LHCN-M2 (cell line): ENCODE measurements at regions not wholly inside any gene's neighbourhood (a gene's known extent, or its start where the extent isn't known, plus 50 kb on each side); places are given as distances from the start of the nearest gene placed in this dataset.

Experiments used
- DNase-seq: peaks from one replicate; pipeline ENCODE4 v3.0.0-alpha.2; 2012; ENCODE audit warnings: low read depth

DNA sequence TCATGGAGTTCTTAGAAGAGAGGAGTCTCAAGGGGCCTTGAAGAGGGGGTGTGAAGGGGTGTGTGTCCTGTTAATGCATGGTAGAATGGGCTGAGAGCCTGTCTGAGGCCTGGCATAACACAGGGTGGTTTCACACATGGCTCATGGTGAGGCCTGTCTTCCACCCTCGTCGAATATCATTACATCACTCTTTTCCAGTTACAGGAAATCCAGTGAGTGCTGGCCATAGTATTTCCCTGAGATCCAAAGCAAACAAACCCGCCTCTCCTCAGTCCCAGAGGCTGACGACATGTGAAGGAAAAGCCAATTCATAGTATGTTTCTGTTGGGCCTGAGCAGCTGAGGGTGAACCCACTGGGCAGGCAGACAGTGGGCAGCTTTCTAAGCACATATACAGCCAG, 159.4 kb upstream of the NR3C1 start:
- DNase-seq, result peak; percentile 58

GRCh38 chr5:143561219-143561618, 157.7 kb upstream of the NR3C1 start:
- no peak for DNase-seq

GRCh38 chr5:143560378-143560777, 156.9 kb upstream of the NR3C1 start:
- DNase-seq, result no peak

DNA sequence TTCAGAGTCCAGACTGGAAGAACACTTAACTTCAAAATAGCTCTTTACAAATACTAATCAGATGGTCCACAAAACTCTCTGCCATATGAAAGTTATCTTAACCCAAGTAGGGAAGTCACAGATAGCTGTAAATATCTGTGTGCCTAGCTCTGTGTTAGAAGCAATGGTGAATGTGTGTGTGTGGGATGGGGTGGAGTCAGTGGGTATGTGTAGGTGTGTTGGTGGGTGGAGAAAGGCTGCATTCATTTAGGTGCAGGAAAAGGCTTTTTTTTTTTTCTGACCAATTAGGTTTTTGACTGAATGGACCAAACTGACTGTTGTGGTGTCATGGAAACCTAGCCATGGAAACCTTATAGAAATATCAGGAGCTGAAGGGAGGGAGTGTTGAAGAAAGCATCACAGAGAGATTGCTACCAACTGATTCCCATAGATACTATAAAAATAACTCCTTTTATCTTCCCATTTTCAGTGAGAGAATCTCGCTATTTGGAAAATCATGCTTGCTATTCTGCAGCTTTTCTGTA, 156.2 kb upstream of the NR3C1 start:
- DNase-seq, result no peak

DNA sequence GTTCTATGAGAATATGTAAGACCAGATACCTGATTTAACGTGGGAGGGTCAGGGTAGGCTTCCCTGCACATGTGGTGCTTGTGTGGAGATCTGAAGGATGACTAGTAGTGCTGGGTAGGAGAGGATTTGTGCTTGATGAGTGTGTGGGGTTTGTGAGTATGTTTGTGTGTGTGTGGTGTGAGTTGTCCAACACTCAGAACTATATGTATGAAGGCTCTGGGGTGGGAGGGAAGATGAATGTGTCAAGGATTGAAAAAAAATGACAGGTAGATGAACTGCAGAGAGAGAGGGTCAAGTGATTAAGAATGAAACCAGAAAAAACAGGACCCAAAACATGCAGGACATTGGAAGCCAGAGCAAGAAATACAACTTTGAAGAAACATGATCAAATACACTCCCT, 154.6 kb upstream of the NR3C1 start:
- DNase-seq, result no peak

GRCh38 chr5:143557061-143557818, 153.8 kb upstream of the NR3C1 start:
- DNase-seq, result peak; percentile 53

- DNase-seq, result no peak
Observed at GRCh38 chr5:143554918-143555477, 151.5 kb upstream of the NR3C1 start.

- DNase-seq, result peak; percentile 96
Observed at GRCh38 chr5:143554187-143554717, 150.8 kb upstream of the NR3C1 start.

- no peak for DNase-seq
Observed at GRCh38 chr5:143552680-143553079, 149.2 kb upstream of the NR3C1 start.

- no peak for DNase-seq
Observed at GRCh38 chr5:143551820-143552251, 148.3 kb upstream of the NR3C1 start.

GRCh38 chr5:143550986-143551630, 147.6 kb upstream of the NR3C1 start:
- DNase-seq, result no peak

DNA sequence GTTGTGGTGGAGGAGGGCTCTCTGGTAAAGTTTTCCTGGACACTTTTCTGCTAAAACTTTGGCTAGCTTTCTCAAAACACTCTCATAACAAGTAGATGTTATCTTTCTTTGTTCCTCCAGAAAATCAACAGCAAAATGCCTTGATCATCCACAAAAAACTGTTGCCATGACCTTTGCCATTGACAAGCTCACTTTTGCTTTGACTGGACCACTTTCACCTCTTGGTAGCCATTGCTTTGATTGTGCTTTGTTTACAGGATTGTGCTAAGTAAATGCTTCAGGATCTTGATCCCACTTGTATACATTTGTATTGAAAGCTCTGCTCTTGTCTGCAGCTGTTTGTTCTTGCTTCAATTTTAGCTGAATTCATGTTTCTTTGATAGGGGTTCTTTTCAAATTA, 143.9 kb upstream of the NR3C1 start:
- DNase-seq, result no peak

DNA sequence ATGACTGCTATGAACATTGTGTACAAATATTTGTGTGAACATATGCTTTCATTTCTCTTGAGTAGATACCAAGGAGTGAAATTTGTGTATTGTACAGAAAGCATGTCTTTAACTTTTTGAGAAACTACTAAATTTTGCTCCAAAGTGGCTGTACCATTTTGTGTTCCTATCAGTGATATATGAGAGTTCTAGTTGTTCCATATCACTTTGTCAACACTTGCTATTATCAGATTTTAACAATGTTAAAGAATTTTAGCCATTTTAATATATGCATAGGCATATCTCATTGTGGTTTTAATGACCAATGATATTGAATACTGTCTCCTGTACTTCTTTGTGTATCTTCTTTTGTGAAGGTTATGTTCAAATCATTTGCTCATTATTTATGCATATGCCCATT, 142.9 kb upstream of the NR3C1 start:
- no peak for DNase-seq

DNA sequence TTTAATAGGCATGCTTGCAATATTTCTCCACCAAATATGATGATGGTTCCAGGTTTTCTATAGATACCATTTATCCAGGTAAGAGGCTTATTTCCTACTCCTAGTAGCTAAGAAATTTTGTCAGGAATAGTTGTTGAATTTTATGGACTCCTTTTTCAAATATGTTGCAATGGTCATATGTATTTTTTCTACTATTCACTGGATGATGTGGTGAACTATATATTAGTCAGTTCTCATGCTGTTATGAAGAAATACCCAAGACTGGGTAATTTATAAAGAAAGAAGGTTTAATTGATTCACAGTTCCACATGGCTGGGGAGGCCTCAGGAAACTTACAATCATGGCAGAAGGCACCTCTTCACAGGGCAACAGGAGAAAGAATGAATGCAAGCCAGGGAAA, 141.1 kb upstream of the NR3C1 start:
- no peak for DNase-seq

DNA sequence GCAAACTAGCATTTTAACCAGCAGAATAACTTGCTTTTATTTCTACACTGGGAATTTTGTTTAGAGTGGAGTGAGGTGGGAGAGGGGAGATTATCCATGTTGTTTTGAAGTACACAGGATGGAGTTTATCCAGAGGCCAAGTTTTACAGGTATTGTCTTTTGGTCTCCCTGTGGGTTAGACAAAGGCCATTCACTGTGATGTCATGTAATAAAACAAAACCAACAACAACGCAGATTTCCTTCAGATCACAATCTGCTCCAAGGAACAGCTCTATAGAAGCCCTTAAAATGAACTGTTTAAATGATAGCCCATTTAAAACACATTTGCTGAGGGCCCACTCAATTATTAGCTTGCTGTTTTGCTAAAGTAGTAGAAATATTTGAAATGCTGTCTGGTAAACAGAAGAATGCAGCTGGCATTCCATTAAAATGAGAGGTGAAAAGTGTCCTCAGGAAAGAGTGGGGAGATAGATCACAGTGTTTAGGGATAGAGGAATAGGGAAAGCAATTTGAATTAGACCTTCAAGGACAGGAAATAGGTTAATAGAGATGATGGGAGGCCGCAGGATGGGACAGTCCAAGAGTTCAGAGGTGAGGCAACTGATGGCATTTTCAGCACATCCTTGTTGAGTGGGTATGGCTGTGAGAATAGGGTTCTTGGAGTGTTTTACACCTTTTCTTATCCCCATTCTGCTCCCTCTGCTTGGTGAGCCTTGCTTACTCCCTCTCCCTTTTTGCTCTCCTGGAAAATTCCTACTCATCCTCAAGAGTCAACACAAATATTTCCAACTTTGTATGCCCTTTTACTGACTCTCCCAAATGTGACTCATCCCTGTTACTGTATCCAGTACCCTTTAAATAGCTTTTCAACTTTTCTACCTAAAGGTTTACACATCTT, 140.1 kb upstream of the NR3C1 start:
- DNase-seq, result peak; percentile 71

- no peak for DNase-seq
Observed at GRCh38 chr5:143542798-143543144, 139.3 kb upstream of the NR3C1 start.

DNA sequence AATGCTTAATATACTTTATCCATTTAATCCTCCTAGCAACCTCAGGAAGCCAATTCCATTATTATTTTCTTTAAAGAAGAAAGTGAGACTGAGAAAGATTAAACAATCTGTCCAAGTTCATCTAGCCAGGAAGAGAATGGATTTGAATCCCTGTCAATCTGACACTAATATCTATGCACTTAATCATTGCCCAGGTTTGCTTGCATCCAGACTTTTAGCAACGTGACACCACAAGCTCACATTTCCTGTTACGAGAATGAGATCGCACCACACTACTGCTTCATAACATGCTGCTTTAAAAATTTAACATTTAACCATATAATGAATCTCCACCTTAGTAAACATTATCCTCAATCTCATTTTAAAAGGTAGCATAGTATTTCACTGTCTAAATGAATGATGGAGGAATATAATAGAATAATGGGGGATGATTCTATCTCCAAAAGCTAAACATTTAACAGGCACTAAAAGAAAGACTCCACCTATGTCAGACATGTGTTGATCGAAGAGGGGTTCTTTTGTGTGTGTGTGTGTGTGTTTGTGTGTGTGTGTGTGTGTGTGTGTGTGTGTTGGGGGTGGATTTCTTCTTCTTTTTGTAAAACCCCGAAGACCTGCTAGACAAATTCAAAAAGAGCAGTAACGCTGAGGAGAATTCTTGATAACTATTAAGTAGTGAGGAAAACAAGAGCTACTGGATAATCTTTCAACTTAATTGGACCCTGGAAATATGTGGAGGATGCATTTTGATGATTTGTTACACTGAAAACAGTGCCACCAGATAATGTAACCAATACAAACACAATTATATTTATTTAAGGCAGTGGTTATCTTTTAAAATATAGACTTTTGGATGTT, 138.7 kb upstream of the NR3C1 start:
- DNase-seq, result no peak

- DNase-seq, result no peak
Observed at GRCh38 chr5:143539742-143540141, 136.3 kb upstream of the NR3C1 start.

- no peak for DNase-seq
Observed at GRCh38 chr5:143537056-143537455, 133.6 kb upstream of the NR3C1 start.

DNA sequence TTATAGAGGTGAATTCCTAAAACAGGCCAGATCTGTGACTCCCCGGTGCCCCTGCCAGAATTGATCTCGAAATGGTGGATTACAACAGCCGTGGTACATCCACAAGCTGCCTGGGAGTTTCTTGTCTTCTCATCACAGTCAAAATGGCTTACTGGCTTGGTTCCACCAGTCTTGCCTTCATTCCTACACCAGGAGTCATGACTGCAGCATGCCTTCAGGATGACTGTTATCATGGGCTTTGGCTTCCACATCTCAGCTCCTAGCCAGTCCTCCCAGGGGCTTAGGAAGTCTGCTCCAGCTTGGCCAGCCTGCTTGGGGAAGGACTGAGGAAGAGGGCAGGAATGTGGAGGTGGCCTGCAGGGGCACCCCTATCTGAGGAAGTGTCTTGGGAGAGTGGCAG, 132.9 kb upstream of the NR3C1 start:
- DNase-seq, result peak; percentile 96

GRCh38 chr5:143534761-143535154, 131.3 kb upstream of the NR3C1 start:
- DNase-seq, result no peak
